ENCODE measurements at regions not wholly inside any gene's neighbourhood (a gene's known extent, or its start where the extent isn't known, plus 50 kb on each side); places are given as distances from the start of the nearest gene placed in this dataset.

DNA sequence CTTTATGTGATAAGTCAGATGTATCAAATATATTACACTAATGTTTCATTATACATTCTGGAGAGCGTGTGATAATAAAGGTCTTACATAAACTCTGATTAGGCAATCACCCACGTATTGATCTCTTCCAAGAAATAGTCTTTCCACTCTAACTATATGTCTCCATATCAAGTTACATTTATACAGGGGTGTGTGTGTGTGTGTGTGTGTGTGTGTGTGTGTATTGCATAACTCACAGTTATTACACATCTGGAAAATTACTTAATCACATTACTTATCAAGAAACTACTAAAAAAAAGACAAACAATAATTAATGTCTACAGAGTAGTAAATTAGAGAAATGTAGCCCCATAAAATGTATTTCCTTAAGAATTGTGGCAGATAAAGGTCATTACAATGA is 339.8 kb downstream of the CDH19 start (continued):
- TF ChIP-seq CBX3 (IDR thresholded peaks at IDR 0.05; ENCODE audit: low read depth) (no peak), EZH2 (IDR thresholded peaks at IDR 0.05) (no peak)

DNA sequence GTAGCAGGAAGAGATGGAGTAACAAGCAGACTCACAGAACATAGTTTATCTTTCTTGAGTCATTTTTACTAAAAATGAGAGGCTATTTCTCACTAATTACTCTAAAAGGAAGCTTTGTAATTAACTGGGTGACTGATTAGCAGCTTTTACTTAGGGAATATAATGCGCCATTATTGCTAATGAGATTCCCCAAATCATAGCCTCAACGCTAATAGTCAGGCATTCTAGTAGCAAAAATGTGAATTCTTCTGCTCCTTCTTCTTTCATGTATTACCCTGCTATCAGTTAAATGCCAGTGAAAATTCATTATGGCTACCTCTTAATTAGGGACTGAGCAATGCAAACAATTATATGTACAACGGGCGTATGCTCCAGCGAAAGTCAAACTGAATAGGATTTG is 349.8 kb downstream of the CDH19 start:
- Histone ChIP-seq H3K4me1 (ENCODE audit: control insufficient read depth in 1 of 2, insufficient read depth in 2 of 2, low read length in 2 of 2) (no peaks in the 10 kb centered on the region), H3K36me3 (ENCODE audit: control insufficient read depth in 1 of 2, insufficient read depth in 2 of 2, low read length in 2 of 2) (no peaks in the 10 kb centered on the region), H4K20me1 (ENCODE audit: insufficient read depth) (no peaks in the 10 kb centered on the region), H2AFZ (ENCODE audit: low read depth, low read length, poor library complexity, severe bottlenecking) (no peak overlapping the region), H3K4me2 (ENCODE audit: low read length) (no peak overlapping the region), H3K9ac (ENCODE audit: low read length) (no peak overlapping the region), H3K4me3 (replicated peaks in 1 of 2; ENCODE audit: low read depth in 1 of 2, low read length in 2 of 2) (no peak overlapping the region), H3K9me2 (ENCODE audit: insufficient read depth) (no peaks in the 10 kb centered on the region), H3K79me2 (ENCODE audit: insufficient read depth, low read length) (no peaks in the 10 kb centered on the region), H3K27me3 (ENCODE audit: insufficient read depth, low read length) (no peaks in the 10 kb centered on the region), H3K27ac (ENCODE audit: low read depth, low read length) (no peak overlapping the region), H3K9me3 (ENCODE audit: control insufficient read depth in 1 of 2, insufficient read depth in 1 of 2, low read depth in 1 of 2, low read length in 2 of 2) (peaks cover 23 to 30% of the 10 kb centered on the region in 2 experiments; a peak in 2 of 4 replicates)
- ATAC-seq (no peak), DNase-seq (ENCODE audit: low read depth, low spot score) (no peak)
- POLR2A ChIA-PET = no interaction called here
- intact Hi-C loops (cut with micrococcal nuclease) = no loop called here
- RAD21 ChIA-PET (ENCODE audit: low non-redundant PET in 1 of 2, low total read pairs in 2 of 2, uncharacterized antibody in 2 of 2, unreplicated experiment in 2 of 2) = no interaction called here
- TF ChIP-seq ATF3 (IDR thresholded peaks at IDR 0.05) (no peak), ELF1 (IDR thresholded peaks at IDR 0.05; ENCODE audit: borderline replicate concordance, low read depth) (no peak), CEBPB (IDR thresholded peaks at IDR 0.05; ENCODE audit: low read depth) (no peak), EZH2phosphoT487 (IDR thresholded peaks at IDR 0.05; ENCODE audit: borderline replicate concordance) (no peak), ZBTB33 (IDR thresholded peaks at IDR 0.05; ENCODE audit: extremely low read depth, insufficient replicate concordance, low read length) (no peak), CTCF (IDR thresholded peaks at IDR 0.05 in 2 of 3, conservative IDR thresholded peaks at IDR 0.05 in 1 of 3; ENCODE audit: borderline replicate concordance in 1 of 3, insufficient read depth in 1 of 3, low read depth in 2 of 3, low read length in 2 of 3) (no peak), SIN3A (IDR thresholded peaks at IDR 0.05; ENCODE audit: low read depth) (no peak), MAX (IDR thresholded peaks at IDR 0.05) (no peak), YY1 (IDR thresholded peaks at IDR 0.05; ENCODE audit: extremely low read depth, insufficient replicate concordance, low read depth, low read length) (no peak), ZFX (IDR thresholded peaks at IDR 0.05) (no peak), POLR2AphosphoS5 (IDR thresholded peaks at IDR 0.05; ENCODE audit: low read depth, low read length) (no peak), RAD21 (IDR thresholded peaks at IDR 0.05; ENCODE audit: low read depth) (no peak)
- TF ChIP-seq, protein P1, sequence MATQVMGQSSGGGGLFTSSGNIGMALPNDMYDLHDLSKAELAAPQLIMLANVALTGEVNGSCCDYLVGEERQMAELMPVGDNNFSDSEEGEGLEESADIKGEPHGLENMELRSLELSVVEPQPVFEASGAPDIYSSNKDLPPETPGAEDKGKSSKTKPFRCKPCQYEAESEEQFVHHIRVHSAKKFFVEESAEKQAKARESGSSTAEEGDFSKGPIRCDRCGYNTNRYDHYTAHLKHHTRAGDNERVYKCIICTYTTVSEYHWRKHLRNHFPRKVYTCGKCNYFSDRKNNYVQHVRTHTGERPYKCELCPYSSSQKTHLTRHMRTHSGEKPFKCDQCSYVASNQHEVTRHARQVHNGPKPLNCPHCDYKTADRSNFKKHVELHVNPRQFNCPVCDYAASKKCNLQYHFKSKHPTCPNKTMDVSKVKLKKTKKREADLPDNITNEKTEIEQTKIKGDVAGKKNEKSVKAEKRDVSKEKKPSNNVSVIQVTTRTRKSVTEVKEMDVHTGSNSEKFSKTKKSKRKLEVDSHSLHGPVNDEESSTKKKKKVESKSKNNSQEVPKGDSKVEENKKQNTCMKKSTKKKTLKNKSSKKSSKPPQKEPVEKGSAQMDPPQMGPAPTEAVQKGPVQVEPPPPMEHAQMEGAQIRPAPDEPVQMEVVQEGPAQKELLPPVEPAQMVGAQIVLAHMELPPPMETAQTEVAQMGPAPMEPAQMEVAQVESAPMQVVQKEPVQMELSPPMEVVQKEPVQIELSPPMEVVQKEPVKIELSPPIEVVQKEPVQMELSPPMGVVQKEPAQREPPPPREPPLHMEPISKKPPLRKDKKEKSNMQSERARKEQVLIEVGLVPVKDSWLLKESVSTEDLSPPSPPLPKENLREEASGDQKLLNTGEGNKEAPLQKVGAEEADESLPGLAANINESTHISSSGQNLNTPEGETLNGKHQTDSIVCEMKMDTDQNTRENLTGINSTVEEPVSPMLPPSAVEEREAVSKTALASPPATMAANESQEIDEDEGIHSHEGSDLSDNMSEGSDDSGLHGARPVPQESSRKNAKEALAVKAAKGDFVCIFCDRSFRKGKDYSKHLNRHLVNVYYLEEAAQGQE (IDR thresholded peaks at IDR 0.05; ENCODE audit: low read depth) = no peak
- CTCF ChIA-PET = no interaction called here
- no TSS peak for BruUV-seq (replicated peaks)

All from HCT116 (cell line).